ENCODE measurements at regions not wholly inside any gene's neighbourhood (a gene's known extent, or its start where the extent isn't known, plus 50 kb on each side); places are given as distances from the start of the nearest gene placed in this dataset.

DNA sequence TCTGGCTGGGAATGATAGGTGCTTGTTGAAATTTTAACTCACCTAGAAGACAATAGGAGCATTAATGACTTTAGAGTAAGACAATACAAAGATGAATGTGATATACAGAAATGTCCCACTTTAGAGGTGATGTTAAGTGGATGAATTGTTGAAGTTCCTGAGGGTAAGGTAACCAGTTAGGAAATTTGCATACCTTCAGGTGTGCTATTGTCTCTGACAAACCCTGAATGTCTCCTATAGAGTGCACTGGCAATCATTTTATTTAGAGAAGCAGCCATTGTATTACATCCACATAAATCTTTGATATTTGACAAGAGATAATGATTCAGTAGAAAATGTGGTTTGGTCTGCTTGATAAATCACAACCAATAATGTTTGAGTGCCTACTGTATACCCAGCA, 228.5 kb downstream of the RNF144A start:
- no peak for DNase-seq (ENCODE audit: low spot score)
- H3K9me3 ChIP-seq (ENCODE audit: control insufficient read depth in 4 of 4, low read length in 3 of 4) = peaks cover 0 to 12% (median 3%) of the 10 kb centered on the region in 4 donors
- H3K27ac ChIP-seq (ENCODE audit: low read depth in 1 of 2, low read length in 2 of 2) = no peak overlapping the region
- no peaks in the 10 kb centered on the region for H3K4me1 ChIP-seq (ENCODE audit: control insufficient read depth in 4 of 4, insufficient read depth in 4 of 4, low read length in 3 of 4)
- H3K36me3 ChIP-seq (ENCODE audit: control insufficient read depth in 4 of 4, insufficient read depth in 3 of 4, low read depth in 1 of 4, low read length in 3 of 4) = no peaks in the 10 kb centered on the region
- H3K4me3 ChIP-seq (ENCODE audit: low read depth in 1 of 3, low read length in 3 of 3) = no peak overlapping the region
- no peak for TF ChIP-seq GABPA (IDR thresholded peaks at IDR 0.05 in 1 of 2, conservative IDR thresholded peaks at IDR 0.05 in 1 of 2)
- TF ChIP-seq HNF4G (IDR thresholded peaks at IDR 0.05) = no peak
- TF ChIP-seq, protein P1, sequence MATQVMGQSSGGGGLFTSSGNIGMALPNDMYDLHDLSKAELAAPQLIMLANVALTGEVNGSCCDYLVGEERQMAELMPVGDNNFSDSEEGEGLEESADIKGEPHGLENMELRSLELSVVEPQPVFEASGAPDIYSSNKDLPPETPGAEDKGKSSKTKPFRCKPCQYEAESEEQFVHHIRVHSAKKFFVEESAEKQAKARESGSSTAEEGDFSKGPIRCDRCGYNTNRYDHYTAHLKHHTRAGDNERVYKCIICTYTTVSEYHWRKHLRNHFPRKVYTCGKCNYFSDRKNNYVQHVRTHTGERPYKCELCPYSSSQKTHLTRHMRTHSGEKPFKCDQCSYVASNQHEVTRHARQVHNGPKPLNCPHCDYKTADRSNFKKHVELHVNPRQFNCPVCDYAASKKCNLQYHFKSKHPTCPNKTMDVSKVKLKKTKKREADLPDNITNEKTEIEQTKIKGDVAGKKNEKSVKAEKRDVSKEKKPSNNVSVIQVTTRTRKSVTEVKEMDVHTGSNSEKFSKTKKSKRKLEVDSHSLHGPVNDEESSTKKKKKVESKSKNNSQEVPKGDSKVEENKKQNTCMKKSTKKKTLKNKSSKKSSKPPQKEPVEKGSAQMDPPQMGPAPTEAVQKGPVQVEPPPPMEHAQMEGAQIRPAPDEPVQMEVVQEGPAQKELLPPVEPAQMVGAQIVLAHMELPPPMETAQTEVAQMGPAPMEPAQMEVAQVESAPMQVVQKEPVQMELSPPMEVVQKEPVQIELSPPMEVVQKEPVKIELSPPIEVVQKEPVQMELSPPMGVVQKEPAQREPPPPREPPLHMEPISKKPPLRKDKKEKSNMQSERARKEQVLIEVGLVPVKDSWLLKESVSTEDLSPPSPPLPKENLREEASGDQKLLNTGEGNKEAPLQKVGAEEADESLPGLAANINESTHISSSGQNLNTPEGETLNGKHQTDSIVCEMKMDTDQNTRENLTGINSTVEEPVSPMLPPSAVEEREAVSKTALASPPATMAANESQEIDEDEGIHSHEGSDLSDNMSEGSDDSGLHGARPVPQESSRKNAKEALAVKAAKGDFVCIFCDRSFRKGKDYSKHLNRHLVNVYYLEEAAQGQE (IDR thresholded peaks at IDR 0.05) = no peak
- TF ChIP-seq RAD21 (IDR thresholded peaks at IDR 0.05) = no peak
- TF ChIP-seq YY1 (IDR thresholded peaks at IDR 0.05) = no peak
- no peak for TF ChIP-seq ZBTB33 (IDR thresholded peaks at IDR 0.05)
- TF ChIP-seq CTCF (IDR thresholded peaks at IDR 0.05; ENCODE audit: low read depth, low read length, missing input control) = no peak
- TF ChIP-seq FOXA1 (IDR thresholded peaks at IDR 0.05) = no peak
- TF ChIP-seq TAF1 (conservative IDR thresholded peaks at IDR 0.05) = no peak
- no peak for TF ChIP-seq FOXA2 (IDR thresholded peaks at IDR 0.05)
- TF ChIP-seq, protein P2, sequence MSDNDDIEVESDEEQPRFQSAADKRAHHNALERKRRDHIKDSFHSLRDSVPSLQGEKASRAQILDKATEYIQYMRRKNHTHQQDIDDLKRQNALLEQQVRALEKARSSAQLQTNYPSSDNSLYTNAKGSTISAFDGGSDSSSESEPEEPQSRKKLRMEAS (IDR thresholded peaks at IDR 0.05) = no peak
- TF ChIP-seq HNF4A (conservative IDR thresholded peaks at IDR 0.05) = no peak
- no peak for TF ChIP-seq NR2F2 (IDR thresholded peaks at IDR 0.05)
- TF ChIP-seq SP1 (IDR thresholded peaks at IDR 0.05) = no peak
- no peak for TF ChIP-seq RXRA (IDR thresholded peaks at IDR 0.05)
- TF ChIP-seq JUND (IDR thresholded peaks at IDR 0.05) = no peak
- TF ChIP-seq EGR1 (IDR thresholded peaks at IDR 0.05; ENCODE audit: low read depth in 2 of 2) = no peak
- TF ChIP-seq ATF3 (IDR thresholded peaks at IDR 0.05) = no peak
- no peaks in the 10 kb centered on the region for H3K27me3 ChIP-seq (ENCODE audit: control insufficient read depth in 4 of 4, insufficient read depth in 4 of 4, low read length in 3 of 4)
- H3K9ac ChIP-seq (ENCODE audit: low read depth in 1 of 2, low read length in 2 of 2) = no peak overlapping the region
